Epithelial cell of prostate (primary cell): ENCODE measurements at regions not wholly inside any gene's neighbourhood (a gene's known extent, or its start where the extent isn't known, plus 50 kb on each side); places are given as distances from the start of the nearest gene placed in this dataset.
A peak's percentile ranks its signal among the peaks of the same experiment; 100 is the strongest.

ENCODE experiments used
- DNase-seq: peaks from one replicate; pipeline ENCODE4 v3.0.0-alpha.2; 2011; ENCODE audit warnings: low read depth, low spot score
- H3K27ac ChIP-seq: fragments of 450-650 bp; 2 replicates; pipeline ENCODE4 v1.5.1; 2017; ENCODE audit warnings: mild to moderate bottlenecking

DNA sequence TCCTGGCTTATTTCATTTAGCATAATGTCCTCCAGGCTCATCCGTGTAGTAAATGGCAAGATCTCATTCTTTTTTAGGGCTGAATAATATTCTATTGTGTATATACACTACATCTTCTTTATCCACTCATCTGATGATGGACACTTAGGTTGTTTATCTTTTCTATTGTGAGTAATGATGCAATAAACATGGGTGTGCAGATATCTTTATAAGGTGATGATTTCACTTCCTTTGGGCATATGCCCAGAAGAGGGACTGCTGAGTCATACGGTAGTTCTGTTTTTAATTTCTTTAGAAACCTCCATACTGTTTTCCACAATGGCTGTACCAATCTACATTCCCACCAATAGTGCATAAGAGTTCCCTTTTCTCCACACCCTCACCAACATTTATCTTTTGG lies 317.6 kb upstream of the CNKSR2 start:
- H3K27ac ChIP-seq = no peak overlapping the region
- DNase-seq = no peak

GRCh38 chrX:21047034-21047455 lies 327.2 kb upstream of the CNKSR2 start:
- H3K27ac ChIP-seq = no peak overlapping the region
- DNase-seq = no peak

- no peak overlapping the region for H3K27ac ChIP-seq
- no peak for DNase-seq
Observed at GRCh38 chrX:21014326-21014725, 359.9 kb upstream of the CNKSR2 start.

- no peak overlapping the region for H3K27ac ChIP-seq
- peak; percentile 5 for DNase-seq
Observed at GRCh38 chrX:21004835-21005234, 369.4 kb upstream of the CNKSR2 start.

DNA sequence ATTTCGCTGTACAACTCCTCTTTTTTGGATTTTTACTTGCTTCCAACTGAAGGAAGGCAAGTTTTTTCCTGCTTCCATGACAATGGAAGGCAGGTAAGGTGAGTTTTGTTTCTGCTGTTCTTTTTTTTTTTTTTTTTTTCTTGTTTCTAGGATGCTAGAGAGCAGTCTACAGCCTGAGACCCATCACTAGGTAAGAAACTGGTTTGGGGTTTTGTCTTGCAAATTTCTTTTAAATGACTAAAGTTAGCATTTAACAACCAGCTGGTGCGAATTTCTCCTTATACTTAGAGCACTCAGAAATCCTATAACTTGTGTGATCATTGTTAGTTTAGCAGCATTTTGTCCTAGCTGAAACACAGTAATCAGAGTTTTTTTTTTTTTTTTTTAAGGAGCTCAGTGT lies 378.4 kb upstream of the CNKSR2 start:
- DNase-seq = no peak
- no peak overlapping the region for H3K27ac ChIP-seq

- H3K27ac ChIP-seq = no peak overlapping the region
- DNase-seq = no peak
Observed at GRCh38 chrX:20989361-20989760, 384.9 kb upstream of the CNKSR2 start.

DNA sequence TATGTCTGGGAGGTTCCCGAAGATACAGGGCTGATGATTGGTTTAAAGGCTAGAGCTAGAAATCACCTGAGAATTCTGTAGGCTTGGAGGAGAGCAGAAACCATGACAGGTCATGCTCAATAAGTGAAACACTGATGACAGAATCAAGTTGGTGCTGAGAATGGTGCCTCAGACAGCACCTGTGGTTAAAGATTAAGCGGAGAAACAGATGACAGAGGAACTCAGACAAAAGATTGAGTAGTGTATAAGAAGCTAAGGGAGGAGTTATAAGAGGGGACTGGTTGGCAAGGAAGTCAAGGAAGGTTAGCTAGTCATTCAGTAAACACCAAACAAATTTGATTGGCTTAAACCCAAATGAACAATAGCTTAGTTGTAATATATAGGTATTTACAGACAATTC lies 385.4 kb upstream of the CNKSR2 start:
- peak overlapping the region; percentile 11 for H3K27ac ChIP-seq
- no peak for DNase-seq

DNA sequence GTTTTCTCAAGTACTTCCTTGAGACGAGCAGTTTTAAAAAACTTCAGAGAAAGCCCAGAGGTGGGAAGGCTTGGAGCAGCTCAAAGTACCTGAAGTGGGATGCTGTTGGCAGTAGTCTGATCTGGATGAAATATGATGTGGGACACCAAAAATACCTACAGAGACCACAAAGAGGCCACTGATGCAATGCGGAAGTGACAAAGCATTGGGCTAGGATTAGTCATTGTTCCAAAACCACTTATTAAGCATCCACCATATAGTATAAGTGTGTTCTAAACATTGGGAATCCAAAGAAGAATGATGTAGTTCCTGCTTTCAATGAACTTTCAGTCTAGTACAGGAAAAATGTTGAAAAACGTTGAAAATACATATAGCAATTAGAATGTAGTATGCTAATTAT lies 386.1 kb upstream of the CNKSR2 start:
- DNase-seq = no peak
- peak overlapping the region; percentile 11 for H3K27ac ChIP-seq

- no peak overlapping the region for H3K27ac ChIP-seq
- DNase-seq = no peak
Observed at GRCh38 chrX:20980426-20980825, 393.8 kb upstream of the CNKSR2 start.

GRCh38 chrX:20974326-20974725 lies 399.9 kb upstream of the CNKSR2 start:
- DNase-seq = no peak
- H3K27ac ChIP-seq = peak overlapping the region; percentile 56

DNA sequence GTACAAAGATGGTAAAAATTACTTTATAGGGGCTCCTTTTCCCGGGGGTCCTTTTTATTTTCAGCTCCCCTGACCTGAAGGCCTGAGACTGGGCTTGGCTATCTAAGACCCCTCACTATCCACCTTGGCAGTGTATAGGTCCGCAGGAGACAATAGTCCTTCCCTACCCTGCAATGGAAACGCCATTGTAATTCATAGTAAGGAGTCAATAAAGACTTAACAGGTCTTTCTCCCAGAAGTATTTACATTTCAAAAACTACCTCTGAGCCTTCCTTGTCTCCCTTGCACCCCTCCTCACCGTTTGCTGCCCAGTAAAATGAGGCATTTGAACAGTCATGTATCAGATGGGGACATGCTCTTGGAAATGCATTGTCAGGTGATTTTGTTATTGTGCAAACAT lies 401.2 kb upstream of the CNKSR2 start:
- H3K27ac ChIP-seq = no peak overlapping the region
- DNase-seq = no peak

DNA sequence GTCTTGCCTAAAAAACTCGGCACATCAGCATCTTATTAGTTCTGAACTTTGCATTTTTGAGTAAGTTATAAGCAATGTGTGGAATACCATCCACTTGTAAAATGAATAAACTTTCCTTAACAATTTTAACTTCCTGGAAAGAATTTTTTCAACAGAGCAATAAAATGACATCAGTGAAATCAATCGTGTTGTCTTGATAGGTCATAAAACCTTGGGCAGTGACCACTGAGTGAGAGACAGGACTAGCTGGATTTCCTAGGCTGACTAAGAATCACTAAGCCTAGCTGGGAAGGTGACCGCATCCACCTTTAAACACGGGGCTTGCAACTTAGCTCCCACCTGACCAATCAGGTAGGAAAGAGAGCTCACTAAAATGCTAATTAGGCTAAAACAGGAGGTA lies 403.0 kb upstream of the CNKSR2 start:
- DNase-seq = no peak
- no peak overlapping the region for H3K27ac ChIP-seq

- H3K27ac ChIP-seq = no peak overlapping the region
- DNase-seq = no peak
Observed at GRCh38 chrX:20969565-20969964, 404.7 kb upstream of the CNKSR2 start.

DNA sequence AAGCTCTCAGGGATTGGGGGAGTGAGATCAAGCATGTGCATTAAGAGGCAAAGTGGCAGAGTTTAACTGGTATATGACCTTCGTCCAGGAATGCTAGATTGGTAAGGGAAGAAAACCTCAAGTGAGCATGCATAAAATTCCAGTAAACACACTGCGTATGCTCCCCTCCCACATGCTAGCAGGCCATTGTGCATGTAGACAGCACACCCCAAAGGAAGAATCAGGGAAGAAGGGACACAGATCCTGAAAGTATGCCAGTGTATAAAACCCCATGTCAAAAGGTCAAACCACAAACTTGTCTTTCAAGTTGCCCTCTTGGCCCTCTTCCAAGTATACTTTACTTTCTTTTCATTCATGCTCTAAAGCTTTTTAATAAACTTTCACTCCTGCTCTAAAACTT lies 405.2 kb upstream of the CNKSR2 start:
- no peak overlapping the region for H3K27ac ChIP-seq
- peak; percentile 12 for DNase-seq

DNA sequence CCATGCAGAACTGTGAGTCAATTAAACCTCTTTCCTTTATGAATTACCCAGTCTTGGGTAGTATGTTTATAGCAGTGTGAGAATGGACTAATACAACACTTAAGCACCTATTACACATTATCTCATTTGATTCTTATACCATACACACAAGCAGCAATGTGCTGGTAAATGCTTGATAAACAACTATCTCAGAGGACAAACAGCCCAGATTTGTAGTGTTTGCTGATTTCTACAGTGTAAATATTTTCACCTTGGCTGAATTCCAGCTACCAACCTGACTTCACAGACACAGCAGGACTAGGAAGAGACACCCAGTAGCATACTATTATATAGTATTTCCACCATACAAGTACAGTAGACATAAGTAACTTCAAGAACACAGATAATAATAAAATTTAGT lies 406.5 kb upstream of the CNKSR2 start:
- DNase-seq = no peak
- no peak overlapping the region for H3K27ac ChIP-seq

- DNase-seq = no peak
- H3K27ac ChIP-seq = no peak overlapping the region
Observed at GRCh38 chrX:20965270-20966044, 408.8 kb upstream of the CNKSR2 start.

GRCh38 chrX:20954014-20954413 lies 420.2 kb upstream of the CNKSR2 start:
- no peak for DNase-seq
- H3K27ac ChIP-seq = no peak overlapping the region

DNA sequence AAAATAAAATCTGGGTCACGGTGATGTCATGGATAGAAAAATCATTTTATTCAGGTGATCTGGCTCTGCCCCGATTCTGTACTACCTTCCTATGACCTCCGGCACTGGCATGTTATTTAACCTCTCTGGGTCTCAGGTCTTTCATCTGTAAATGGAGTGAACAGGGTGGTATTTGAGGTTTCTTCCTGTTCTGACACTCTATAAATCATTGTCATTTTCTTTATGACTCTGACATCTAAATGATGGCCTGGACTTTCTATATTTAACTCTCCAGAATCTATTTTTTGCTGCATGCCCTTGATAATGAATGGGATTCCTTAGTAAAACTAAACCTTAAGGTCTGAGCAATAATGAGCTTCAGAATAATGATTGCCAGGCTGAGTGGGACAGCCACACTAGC lies 422.0 kb upstream of the CNKSR2 start:
- DNase-seq = no peak

DNA sequence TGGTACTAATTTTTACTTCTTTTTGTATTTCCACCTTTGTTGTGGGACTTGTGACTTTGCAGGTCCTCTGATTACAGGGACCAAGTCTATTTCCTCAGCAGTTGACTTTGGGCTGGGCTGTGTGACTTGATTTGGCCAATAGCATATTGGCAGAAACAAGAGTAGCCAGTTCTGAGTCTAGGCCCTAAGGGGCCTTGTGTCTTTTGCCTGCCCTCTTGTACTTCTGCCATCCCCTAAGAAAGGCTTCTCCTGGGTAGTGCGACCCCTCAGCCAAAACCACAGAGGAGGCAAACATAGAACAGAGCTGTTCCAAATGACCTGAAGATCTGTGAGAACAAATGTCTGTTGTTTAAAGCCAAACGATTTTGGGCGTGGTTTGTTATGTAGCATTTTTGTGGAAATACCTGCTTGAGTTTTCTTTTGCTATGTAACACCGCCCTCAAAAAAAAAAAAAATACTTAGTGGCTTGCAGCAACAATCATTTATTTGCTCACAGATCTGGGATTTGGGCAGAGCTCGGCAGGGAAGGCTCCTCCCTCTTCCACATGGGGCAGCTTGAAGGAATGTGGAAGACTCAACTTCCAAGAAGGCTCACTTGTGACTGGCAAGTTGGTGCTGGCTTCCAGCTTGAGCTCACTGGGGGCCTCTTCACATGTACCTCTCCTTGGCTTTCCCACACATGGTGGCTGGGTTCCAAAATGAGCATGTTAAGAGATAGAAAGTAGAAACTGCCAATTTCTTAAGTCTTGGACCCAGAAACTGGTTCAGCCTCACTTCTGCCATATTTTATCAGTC lies 423.0 kb upstream of the CNKSR2 start:
- H3K27ac ChIP-seq = peak overlapping the region; percentile 26
- no peak for DNase-seq

More for the DNA sequence above, 422.0 kb upstream of the CNKSR2 start:
- no peak overlapping the region for H3K27ac ChIP-seq

DNA sequence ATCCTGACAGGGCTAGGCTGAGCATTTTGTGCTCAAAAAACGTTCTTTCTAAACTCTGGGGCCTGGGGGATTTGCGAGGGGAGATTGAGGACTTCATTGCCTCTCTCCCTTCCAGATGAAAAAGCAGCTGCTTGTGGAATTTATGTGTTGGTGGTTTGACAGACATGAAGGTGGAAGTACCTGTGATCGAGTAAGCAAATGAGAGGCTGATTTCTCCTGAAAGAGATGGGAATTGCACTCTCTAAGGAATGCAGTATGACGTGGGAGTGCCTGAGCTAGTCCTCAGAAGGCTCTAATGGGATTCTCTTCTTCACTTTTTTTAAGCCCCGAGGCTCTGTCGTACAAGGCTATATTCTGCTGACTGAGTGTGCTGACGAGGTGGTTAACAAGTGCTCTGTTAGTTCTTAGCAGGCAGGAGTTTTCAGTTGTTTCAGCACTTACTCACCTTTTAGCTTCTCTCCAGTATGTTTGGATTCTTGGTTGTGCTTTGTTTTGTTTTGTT lies 426.8 kb upstream of the CNKSR2 start:
- no peak overlapping the region for H3K27ac ChIP-seq
- DNase-seq = no peak

GRCh38 chrX:20913760-20914159 lies 460.5 kb upstream of the CNKSR2 start:
- H3K27ac ChIP-seq = no peak overlapping the region
- DNase-seq = no peak
